ENCODE measurements at regions not wholly inside any gene's neighbourhood (a gene's known extent, or its start where the extent isn't known, plus 50 kb on each side); places are given as distances from the start of the nearest gene placed in this dataset.

DNA sequence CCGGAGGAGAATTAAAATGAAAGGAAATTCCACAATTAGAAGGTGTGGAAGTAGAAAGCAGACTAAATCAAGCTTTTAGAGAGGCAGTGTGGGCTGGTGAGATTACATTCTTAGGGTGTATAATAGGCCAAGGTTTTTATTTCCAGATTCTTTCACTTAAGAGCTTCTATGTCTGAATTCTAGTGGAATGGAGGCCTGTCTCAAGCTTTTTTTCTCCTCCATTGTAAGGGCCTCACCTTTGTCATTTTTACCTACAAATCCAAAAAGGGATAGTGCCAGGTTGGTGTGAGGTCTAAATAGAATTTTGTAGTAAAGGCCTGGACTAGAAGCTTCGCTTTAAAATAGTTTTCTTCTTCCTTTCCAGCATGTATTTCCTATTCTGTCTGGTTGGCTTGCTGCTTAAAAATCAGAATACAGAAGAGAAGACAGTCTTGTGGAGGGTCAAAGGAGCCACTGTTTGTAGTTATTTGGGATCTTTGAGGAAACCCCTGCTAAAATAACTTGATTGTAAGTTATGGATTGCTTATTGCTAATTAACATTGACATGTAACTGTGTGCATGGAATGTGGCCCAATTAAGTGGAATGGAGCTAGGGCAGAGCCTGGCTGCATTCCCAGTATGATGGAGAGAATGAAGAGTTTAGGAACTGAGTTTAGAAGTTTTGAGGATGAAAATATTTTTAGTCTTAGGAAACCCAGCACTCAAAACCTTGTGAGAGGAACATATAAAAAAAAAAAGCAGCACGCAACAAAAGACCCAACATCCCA, 162.5 kb upstream of the B3GALT2 start (continued):
- TF ChIP-seq, protein P1, sequence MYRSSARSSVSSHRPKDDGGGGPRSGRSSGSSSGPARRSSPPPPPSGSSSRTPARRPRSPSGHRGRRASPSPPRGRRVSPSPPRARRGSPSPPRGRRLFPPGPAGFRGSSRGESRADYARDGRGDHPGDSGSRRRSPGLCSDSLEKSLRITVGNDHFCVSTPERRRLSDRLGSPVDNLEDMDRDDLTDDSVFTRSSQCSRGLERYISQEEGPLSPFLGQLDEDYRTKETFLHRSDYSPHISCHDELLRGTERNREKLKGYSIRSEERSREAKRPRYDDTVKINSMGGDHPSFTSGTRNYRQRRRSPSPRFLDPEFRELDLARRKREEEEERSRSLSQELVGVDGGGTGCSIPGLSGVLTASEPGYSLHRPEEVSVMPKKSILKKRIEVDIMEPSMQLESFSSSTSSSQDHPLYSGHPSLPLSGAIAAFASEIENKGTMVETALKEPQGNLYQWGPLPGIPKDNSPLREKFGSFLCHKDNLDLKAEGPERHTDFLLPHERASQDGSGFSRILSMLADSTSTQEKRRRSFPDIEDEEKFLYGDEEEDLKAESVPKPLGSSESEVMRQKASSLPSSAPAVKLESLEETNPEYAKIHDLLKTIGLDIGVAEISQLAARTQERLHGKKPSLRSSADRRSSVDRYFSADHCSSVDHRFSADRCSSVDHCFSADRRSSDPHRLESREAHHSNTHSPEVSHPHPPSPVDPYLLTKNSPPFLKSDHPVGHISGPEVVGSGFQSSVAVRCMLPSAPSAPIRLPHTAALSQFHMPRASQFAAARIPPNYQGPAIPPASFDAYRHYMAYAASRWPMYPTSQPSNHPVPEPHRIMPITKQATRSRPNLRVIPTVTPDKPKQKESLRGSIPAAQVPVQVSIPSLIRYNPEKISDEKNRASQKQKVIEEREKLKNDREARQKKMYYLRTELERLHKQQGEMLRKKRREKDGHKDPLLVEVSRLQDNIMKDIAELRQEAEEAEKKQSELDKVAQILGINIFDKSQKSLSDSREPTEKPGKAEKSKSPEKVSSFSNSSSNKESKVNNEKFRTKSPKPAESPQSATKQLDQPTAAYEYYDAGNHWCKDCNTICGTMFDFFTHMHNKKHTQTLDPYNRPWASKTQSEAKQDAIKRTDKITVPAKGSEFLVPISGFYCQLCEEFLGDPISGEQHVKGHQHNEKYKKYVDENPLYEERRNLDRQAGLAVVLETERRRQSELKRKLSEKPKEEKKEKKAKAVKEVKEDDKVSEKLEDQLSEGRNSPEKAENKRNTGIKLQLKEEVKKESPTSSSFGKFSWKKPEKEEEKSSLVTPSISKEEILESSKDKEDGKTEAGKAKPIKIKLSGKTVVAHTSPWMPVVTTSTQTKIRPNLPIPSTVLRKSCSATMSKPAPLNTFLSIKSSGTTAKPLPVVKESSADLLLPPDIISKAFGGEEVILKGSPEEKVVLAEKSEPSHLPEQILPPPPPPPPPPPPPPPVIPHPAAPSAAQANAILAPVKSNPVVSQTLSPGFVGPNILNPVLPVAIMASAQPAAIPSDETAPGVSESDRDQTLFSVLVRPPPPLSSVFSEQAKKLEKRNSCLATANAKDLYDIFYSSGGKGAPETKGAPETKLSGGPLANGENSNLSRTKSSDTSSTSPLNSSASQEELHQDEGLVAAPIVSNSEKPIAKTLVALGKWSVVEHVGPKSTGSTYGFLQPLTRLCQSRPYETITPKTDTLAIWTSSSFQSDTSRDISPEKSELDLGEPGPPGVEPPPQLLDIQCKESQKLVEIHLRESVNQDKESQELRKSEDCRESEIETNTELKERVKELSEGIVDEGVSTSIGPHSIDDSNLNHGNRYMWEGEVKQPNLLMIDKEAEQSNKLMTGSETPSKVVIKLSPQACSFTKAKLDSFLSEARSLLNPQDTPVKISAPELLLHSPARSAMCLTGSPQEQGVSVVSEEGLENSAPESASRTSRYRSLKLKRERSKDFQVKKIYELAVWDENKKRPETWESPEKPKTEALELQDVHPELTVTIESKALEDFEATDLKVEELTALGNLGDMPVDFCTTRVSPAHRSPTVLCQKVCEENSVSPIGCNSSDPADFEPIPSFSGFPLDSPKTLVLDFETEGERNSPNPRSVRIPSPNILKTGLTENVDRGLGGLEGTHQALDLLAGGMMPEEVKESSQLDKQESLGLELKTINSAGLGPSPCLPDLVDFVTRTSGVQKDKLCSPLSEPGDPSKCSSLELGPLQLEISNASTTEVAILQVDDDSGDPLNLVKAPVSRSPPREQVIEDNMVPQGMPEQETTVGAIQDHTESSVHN (IDR thresholded peaks at IDR 0.05; ENCODE audit: borderline replicate concordance in 1 of 2, low read depth in 1 of 2) = no peak
- no peak for TF ChIP-seq HNRNPLL (IDR thresholded peaks at IDR 0.05; ENCODE audit: low read depth, low read length, poor library complexity, severe bottlenecking)
- TF ChIP-seq ARNT (IDR thresholded peaks at IDR 0.05) = no peak
- no peak for TF ChIP-seq STAT5A (IDR thresholded peaks at IDR 0.05; ENCODE audit: borderline replicate concordance, low read length)

Measured in K562 (cell line).